Stimulated activated CD4-positive, alpha-beta T cell treated with anti-CD3 and anti-CD28 coated beads, Interleukin-15, amount 100 ng/mL, for 48 hours (primary cell): ENCODE measurements at regions not wholly inside any gene's neighbourhood (a gene's known extent, or its start where the extent isn't known, plus 50 kb on each side); places are given as distances from the start of the nearest gene placed in this dataset.
"Not testable (repeated sequence)": the region's sequence is repeated elsewhere in the genome, so short reads cannot be mapped to it uniquely, and the experiment has no call there.

ENCODE experiments used
- DNase-seq, 2 donors: peaks; one replicate each; pipeline ENCODE4 v3.0.0-alpha.2; 2020; ENCODE audit warnings: low read depth in 2 of 2

DNA sequence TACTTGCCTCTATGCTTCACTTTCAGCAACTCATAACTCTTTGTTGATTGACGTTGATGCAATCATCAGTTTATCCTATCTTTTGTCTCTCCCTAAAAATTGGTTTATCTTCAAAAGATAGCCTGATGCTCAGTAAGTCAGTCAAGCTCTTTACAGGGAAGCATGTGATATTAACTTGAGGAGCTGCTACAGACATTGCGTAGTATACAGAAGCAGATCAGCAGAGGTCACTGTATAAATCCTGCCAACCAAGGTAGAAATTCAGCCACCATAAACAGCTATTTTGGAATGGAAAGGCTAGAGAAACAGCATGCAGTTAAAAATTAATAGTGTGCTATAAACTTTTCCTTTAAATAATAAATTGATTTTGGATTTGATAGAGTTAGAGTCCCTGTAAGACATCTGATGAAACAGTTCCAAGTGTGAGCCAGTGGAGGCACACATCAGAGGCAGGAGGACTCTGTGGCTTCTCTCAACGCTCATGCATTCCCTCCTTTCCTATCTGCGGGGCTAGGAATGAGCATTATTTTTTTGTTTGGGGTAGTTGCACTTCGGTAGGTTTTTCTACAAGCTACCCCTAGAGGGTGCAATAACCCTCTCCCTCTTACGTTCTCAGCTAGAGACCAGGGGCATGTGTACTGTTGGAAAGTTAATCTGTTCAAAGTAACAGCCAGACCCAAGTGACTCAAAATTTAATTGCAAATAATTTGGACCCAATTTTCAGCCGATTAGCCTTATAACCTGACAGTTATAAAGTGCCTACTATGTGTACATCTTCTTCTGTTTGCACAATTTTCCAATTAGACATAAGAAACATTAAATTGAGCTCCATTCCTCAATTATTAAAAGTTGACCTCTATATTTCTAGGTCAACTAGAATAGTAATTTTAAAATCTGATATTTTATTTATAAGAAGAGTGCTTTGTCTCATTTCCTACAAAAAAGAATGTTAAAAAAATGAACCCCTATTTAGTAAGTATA, 647.7 kb upstream of the SOX9 start:
- DNase-seq, result no peak

GRCh38 chr17:71477356-71477755, 643.5 kb upstream of the SOX9 start:
- no peak for DNase-seq

DNA sequence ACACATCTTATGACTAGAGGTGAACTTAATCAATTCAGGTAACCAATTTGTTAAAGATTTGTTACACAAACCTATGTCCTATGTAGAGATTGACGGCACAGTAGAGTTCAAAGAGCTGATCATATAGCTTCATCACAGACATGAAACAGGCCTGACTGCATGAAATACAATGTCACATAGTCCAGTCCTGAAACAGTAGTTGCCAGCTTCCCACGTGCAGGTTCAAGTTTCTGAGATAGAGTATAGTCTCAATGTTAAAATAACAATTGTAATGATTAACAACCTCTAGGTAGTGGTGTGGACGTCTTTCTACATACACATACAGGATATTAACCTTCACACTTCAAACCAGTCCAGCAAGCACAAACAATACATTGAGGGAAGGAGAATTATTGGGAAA, 640.7 kb upstream of the SOX9 start:
- no peak for DNase-seq

GRCh38 chr17:71482625-71483024, 638.2 kb upstream of the SOX9 start:
- no peak for DNase-seq

- DNase-seq, result no peak
Observed at GRCh38 chr17:71484546-71484945, 636.3 kb upstream of the SOX9 start.

- no peak for DNase-seq
Observed at GRCh38 chr17:71485426-71485825, 635.4 kb upstream of the SOX9 start.

- DNase-seq, result no peak
Observed at GRCh38 chr17:71486261-71486660, 634.6 kb upstream of the SOX9 start.

GRCh38 chr17:71488851-71489250, 632.0 kb upstream of the SOX9 start:
- DNase-seq, result no peak

- DNase-seq, result no peak
Observed at GRCh38 chr17:71494062-71494855, 626.6 kb upstream of the SOX9 start.

GRCh38 chr17:71495420-71495819, 625.4 kb upstream of the SOX9 start:
- no peak for DNase-seq

DNA sequence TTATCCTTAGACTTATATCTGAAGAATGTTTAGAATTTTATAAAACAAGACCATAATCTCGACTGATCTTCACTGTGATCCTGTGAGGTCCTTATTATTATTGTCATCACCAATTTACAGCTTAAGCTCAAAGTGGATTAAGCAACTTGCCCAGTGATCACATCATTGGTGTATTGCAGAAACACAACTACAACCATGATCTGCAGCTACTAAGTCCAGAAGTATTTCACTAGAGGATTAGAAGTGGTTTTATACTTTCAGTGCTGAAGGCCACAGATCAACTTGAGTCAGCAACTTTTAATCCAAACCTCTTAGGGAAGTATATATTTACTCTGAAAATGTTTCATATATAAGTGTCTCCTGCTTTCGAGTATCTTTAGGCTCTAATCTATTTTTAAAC, 624.3 kb upstream of the SOX9 start:
- DNase-seq, result no peak

GRCh38 chr17:71500761-71501555, 619.9 kb upstream of the SOX9 start:
- no peak for DNase-seq

- DNase-seq, result no peak
Observed at GRCh38 chr17:71501711-71502110, 619.1 kb upstream of the SOX9 start.

- no peak for DNase-seq
Observed at GRCh38 chr17:71502443-71502842, 618.4 kb upstream of the SOX9 start.

DNA sequence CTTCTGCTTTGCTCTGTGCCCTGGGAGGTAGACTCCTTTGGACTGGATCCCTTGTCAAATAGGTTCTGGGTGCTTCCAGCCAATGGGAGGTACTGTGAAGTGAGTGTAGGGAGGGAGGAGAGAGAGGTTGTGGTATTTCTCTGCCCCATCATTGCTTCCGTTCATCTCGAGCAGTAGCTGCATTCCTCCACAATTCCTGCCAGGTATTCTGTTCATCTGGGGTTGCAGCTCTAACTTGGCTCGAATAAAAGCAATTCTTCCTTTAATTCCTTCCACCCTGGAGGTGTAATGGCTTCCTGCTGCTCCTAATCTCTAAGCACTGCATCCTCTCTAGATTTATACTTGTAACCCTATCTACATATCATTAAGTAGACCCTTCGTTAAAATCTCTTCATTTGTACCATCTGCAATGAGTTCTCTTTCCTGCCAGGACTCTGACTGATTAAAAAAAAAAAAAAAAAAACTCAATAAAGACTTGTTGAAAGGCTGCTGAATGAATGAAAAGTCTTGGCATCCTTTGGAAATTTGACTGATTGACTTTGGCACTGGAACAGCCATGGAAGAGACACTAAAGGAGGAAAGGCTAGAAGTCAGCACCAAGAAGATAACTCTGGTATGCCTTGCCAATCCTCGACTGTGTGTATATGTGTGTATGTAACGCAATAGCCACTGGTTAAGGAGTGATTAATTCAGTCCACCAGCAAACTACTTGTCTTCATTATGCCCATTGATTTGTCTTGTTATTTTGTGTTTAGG, 616.9 kb upstream of the SOX9 start:
- no peak for DNase-seq

GRCh38 chr17:71505200-71505599, 615.6 kb upstream of the SOX9 start:
- no peak for DNase-seq

GRCh38 chr17:71505981-71506380, 614.8 kb upstream of the SOX9 start:
- DNase-seq, result no peak

DNA sequence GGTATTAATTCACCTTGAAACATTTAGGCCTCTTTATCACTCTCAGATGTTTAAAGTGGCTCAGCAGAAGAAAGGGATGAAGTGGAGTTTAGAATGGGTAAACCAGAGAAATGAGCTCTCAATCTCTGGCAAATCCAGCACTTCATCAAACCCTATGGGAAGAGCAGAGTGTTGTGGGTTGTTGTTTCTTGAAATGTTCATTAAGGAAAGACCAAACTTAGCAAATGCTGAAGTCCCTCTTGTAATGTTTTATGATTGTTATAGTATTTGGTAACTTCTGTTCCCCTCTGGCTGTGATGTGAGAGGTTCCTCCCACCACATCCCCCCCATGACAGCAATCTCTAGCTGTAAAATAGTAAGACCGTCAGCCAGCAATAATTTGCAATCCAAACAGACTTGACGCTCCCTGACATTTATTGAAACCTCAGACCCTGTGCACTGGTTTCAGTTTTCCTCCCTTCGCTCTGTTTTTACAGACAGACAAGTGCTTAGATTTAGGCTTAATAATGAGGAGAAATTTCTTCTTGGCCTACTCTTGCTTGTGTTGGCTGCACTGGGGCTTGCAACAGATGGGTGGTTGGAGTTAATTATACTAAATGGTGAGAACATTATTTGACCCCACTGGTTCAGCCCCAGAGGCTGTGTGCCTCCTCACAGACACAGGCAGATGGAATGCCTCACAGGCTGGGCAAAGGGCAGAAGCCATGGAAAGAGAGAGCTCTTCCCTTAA, 609.4 kb upstream of the SOX9 start:
- DNase-seq, result no peak

DNA sequence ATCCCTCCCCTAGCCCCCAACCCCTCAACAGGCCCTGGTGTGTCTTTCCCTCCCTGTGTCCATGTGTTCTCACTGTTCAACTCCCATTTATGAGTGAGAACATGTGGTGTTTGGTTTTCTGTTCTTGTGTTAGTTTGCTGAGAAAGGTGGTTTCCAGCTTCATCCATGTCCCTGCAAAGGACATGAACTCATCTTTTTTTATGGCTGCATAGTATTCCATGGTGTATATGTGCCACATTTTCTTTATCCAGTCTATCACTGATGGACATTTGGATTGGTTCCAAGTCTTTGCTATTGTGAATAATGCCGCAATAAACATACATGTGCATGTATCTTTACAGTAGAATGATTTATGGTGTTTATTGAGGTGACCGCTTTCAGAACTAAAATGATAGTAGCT, 607.1 kb upstream of the SOX9 start:
- DNase-seq, result not testable (repeated sequence)

- DNase-seq, result no peak
Observed at GRCh38 chr17:71516149-71516548, 604.7 kb upstream of the SOX9 start.

DNA sequence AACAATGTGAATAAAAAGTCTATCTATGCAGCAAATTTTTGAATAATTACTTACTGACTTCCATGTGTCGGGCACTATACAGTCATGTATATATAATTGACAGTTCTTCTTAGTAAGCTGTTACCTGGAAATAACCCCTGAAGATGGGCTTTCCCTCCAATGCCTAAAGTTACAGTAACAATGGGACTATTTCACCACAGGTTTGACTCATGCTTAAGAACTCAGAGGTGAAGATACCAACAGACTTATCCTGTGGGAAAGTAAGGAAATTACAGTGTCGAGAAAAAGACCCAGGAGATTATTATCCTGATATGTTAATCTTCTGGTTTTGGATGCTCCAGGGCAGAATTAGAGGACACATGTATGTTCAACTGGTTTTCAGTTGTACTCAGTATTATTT, 601.5 kb upstream of the SOX9 start:
- no peak for DNase-seq
